ENCODE measurements at regions not wholly inside any gene's neighbourhood (a gene's known extent, or its start where the extent isn't known, plus 50 kb on each side); places are given as distances from the start of the nearest gene placed in this dataset.

DNA sequence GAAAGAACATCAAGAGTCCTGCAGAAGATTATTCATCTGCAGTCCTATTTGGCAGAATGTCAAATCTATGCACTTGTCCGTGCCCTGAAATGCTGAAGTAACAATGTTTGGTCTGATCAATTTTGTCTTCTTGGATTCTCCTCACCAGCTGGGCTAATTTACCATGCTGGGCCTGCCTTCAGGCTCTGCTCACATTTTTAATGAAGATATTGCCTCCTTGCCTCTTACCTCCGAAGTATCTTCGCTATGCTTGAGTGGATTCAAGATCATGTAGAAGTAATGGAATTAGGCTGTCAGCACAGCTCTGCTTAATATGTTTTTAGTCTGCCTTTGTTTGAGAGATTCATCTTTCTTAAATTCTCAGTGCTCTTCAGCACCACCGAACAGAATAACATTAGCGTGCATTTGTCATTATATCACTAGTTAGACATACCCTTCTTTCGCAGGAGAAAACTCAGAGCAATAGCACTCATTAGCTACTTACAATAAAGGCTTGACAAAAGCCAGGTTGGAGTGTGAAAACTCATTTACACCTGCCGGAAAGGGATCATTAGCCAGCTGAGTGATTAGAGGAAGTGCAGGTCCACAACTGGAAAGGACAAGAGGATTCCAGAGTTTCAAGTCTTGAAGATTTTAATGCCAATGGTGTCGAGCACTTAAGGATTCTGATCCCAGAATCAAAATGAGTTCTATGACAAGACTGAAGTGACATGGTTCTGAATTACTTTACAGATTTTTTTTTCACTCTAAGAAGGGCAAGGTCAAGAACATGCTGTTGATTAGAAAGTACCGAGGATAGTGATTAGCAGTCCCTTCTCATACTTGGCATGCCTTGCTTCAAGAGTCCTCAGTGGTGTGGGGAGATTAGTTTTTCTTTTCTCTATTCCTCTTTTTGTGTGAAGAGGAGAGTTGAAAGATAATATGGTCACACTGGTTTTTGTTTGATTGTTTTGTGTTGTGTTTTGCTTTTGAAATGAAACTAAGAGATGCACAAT lies 405.6 kb upstream of the TOM1L1 start:
- POLR2A ChIA-PET (ENCODE audit: unreplicated experiment) = no interaction called here
- peaks cover 11% of the 10 kb centered on the region; the same call in 1 of the 2 replicates for H3K27me3 ChIP-seq (ENCODE audit: insufficient read depth, low read depth)
- no peaks in the 10 kb centered on the region for H3K4me1 ChIP-seq (replicated peaks; ENCODE audit: insufficient read depth)
- no peak overlapping the region for H2AFZ ChIP-seq
- TF ChIP-seq, protein P1, sequence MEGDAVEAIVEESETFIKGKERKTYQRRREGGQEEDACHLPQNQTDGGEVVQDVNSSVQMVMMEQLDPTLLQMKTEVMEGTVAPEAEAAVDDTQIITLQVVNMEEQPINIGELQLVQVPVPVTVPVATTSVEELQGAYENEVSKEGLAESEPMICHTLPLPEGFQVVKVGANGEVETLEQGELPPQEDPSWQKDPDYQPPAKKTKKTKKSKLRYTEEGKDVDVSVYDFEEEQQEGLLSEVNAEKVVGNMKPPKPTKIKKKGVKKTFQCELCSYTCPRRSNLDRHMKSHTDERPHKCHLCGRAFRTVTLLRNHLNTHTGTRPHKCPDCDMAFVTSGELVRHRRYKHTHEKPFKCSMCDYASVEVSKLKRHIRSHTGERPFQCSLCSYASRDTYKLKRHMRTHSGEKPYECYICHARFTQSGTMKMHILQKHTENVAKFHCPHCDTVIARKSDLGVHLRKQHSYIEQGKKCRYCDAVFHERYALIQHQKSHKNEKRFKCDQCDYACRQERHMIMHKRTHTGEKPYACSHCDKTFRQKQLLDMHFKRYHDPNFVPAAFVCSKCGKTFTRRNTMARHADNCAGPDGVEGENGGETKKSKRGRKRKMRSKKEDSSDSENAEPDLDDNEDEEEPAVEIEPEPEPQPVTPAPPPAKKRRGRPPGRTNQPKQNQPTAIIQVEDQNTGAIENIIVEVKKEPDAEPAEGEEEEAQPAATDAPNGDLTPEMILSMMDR (conservative IDR thresholded peaks at IDR 0.05) = no peak
- no peak for TF ChIP-seq EZH2 (IDR thresholded peaks at IDR 0.05; ENCODE audit: low read depth)
- BruUV-seq (replicated peaks) = no TSS peak
- no peaks in the 10 kb centered on the region for H3K79me2 ChIP-seq (ENCODE audit: low read depth)
- DNase-seq = no peak
- no peaks in the 10 kb centered on the region for H3K36me3 ChIP-seq (ENCODE audit: low read depth)
- no peak overlapping the region for H3K4me2 ChIP-seq
- intact Hi-C loops (cut with micrococcal nuclease; ENCODE audit: unreplicated experiment) = no loop called here
- H3K9me3 ChIP-seq (ENCODE audit: insufficient read depth, low read depth) = no peaks in the 10 kb centered on the region
- H3K9me2 ChIP-seq (ENCODE audit: insufficient read depth) = no peaks in the 10 kb centered on the region
- no peaks in the 10 kb centered on the region for H4K20me1 ChIP-seq (ENCODE audit: insufficient read depth)
- no peak overlapping the region for H3K4me3 ChIP-seq
- CTCF ChIA-PET = no interaction called here
- H3F3A ChIP-seq (ENCODE audit: insufficient read depth, low read depth) = no peaks in the 10 kb centered on the region
- H3K27ac ChIP-seq = no peak overlapping the region

DNA sequence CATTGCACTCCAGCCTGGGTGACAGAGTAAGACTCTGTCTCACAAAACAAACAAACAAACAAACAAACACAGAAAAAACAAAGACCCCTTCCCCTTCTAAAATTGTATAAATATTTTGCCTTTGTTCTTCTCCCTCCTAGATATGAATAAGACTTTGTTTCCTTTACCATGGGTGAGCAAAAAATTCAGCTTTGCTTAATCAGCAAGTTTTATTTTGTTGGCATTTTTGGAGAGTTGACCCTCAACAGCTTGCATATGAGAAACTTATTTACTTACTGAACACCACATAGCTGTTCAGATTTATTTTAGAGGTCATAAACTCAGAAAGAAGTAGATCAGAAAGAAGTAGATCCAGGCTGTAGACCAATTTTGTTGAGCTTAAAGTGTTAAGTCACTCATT lies 395.2 kb upstream of the TOM1L1 start:
- CTCF ChIA-PET = no interaction called here

DNA sequence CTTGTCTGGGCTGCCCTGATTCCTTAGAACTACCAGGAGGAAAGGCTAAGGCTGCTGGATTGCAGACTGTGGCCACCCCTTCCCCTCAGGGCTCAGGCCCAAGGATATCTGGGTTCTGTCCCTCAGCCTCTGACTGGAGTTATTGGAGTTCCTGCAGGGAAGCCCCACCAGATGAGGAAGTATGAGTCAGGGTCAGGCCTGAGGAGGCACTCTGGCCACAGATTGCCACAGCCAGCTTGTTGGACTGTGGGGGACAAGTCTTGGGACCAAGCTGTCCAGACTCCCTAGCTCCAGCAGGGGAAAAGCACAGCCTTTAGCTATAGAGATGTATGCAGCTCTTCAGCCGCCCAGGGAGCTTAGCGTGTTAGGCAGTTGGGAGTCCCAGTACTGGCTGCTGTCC lies 381.9 kb upstream of the TOM1L1 start:
- H3K27me3 ChIP-seq (ENCODE audit: insufficient read depth, low read depth) = no peaks in the 10 kb centered on the region
- no peaks in the 10 kb centered on the region for H4K20me1 ChIP-seq (ENCODE audit: insufficient read depth)
- BruUV-seq (replicated peaks) = no TSS peak
- no peaks in the 10 kb centered on the region for H3K4me1 ChIP-seq (replicated peaks; ENCODE audit: insufficient read depth)
- intact Hi-C loops (cut with micrococcal nuclease; ENCODE audit: unreplicated experiment) = no loop called here
- no peaks in the 10 kb centered on the region for H3K79me2 ChIP-seq (ENCODE audit: low read depth)
- H3K4me3 ChIP-seq = no peak overlapping the region
- H3K36me3 ChIP-seq (ENCODE audit: low read depth) = no peaks in the 10 kb centered on the region
- H3K9me3 ChIP-seq (ENCODE audit: insufficient read depth, low read depth) = no peaks in the 10 kb centered on the region
- no peak overlapping the region for H3K4me2 ChIP-seq
- no peak overlapping the region for H2AFZ ChIP-seq
- ChIA-PET CTCF (no interaction called here), POLR2A (ENCODE audit: unreplicated experiment) (no interaction called here)
- no peak overlapping the region for H3K27ac ChIP-seq
- no peaks in the 10 kb centered on the region for H3F3A ChIP-seq (ENCODE audit: insufficient read depth, low read depth)
- no peak for TF ChIP-seq EZH2 (IDR thresholded peaks at IDR 0.05; ENCODE audit: low read depth)
- TF ChIP-seq, protein P1 (conservative IDR thresholded peaks at IDR 0.05) = no peak
- no peaks in the 10 kb centered on the region for H3K9me2 ChIP-seq (ENCODE audit: insufficient read depth)
- DNase-seq = no peak

More for the DNA sequence above, 395.2 kb upstream of the TOM1L1 start:
- peaks cover 11% of the 10 kb centered on the region; the same call in 1 of the 2 replicates for H3K27me3 ChIP-seq (ENCODE audit: insufficient read depth, low read depth)
- no peak overlapping the region for H2AFZ ChIP-seq
- POLR2A ChIA-PET (ENCODE audit: unreplicated experiment) = no interaction called here
- H3K79me2 ChIP-seq (ENCODE audit: low read depth) = no peaks in the 10 kb centered on the region
- no peak overlapping the region for H3K4me3 ChIP-seq
- no TSS peak for BruUV-seq (replicated peaks)
- no peaks in the 10 kb centered on the region for H3F3A ChIP-seq (ENCODE audit: insufficient read depth, low read depth)
- TF ChIP-seq, protein P1 (conservative IDR thresholded peaks at IDR 0.05) = no peak
- TF ChIP-seq EZH2 (IDR thresholded peaks at IDR 0.05; ENCODE audit: low read depth) = no peak
- H3K36me3 ChIP-seq (ENCODE audit: low read depth) = no peaks in the 10 kb centered on the region
- intact Hi-C loops (cut with micrococcal nuclease; ENCODE audit: unreplicated experiment) = no loop called here
- H4K20me1 ChIP-seq (ENCODE audit: insufficient read depth) = no peaks in the 10 kb centered on the region
- no peak overlapping the region for H3K4me2 ChIP-seq
- no peak for DNase-seq
- no peaks in the 10 kb centered on the region for H3K9me2 ChIP-seq (ENCODE audit: insufficient read depth)
- H3K27ac ChIP-seq = no peak overlapping the region
- H3K4me1 ChIP-seq (replicated peaks; ENCODE audit: insufficient read depth) = no peaks in the 10 kb centered on the region
- H3K9me3 ChIP-seq (ENCODE audit: insufficient read depth, low read depth) = no peaks in the 10 kb centered on the region; the same call in 1 of the 2 replicates
